ENCODE measurements at regions not wholly inside any gene's neighbourhood (a gene's known extent, or its start where the extent isn't known, plus 50 kb on each side); places are given as distances from the start of the nearest gene placed in this dataset.

- ATAC-seq (no peak), DNase-seq (no peak)
- no peaks in the 10 kb centered on the region for H3K9me3 ChIP-seq
- 56% methylated on average over 2 of the region's 2 CpGs for WGBS (ENCODE audit: insufficient coverage, low coverage, low lambda C conversion rate, missing lambda C conversion rate)
- TF ChIP-seq POLR2A (IDR thresholded peaks at IDR 0.05) (no peak), CTCF (IDR thresholded peaks at IDR 0.05) (no peak)
- no peak overlapping the region for H3K27ac ChIP-seq
- no peaks in the 10 kb centered on the region for H3K4me1 ChIP-seq
- H3K36me3 ChIP-seq = no peaks in the 10 kb centered on the region
- intact Hi-C loops (cut with DNase I) = no loop called here
- no peaks in the 10 kb centered on the region for H3K27me3 ChIP-seq
- no peak overlapping the region for H3K4me3 ChIP-seq
These were observed 1065.0 kb downstream of the EPHA7 start for GRCh38 chr6:92354270-92354829.

GRCh38 chr6:92352130-92352529, 1067.2 kb downstream of the EPHA7 start:
- no peaks in the 10 kb centered on the region for H3K9me3 ChIP-seq
- H3K27ac ChIP-seq = no peak overlapping the region
- ATAC-seq = no peak
- no peak overlapping the region for H3K4me3 ChIP-seq
- no peak for DNase-seq
- 77% methylated on average over 2 of the region's 2 CpGs for WGBS (ENCODE audit: insufficient coverage, low coverage, low lambda C conversion rate, missing lambda C conversion rate)
- H3K36me3 ChIP-seq = no peaks in the 10 kb centered on the region
- intact Hi-C loops (cut with DNase I) = no loop called here
- no peaks in the 10 kb centered on the region for H3K4me1 ChIP-seq
- H3K27me3 ChIP-seq = no peaks in the 10 kb centered on the region
- TF ChIP-seq POLR2A (IDR thresholded peaks at IDR 0.05) (no peak), CTCF (IDR thresholded peaks at IDR 0.05) (no peak)

- Histone ChIP-seq H3K36me3 (no peaks in the 10 kb centered on the region), H3K27ac (no peak overlapping the region), H3K9me3 (no peaks in the 10 kb centered on the region), H3K4me3 (no peak overlapping the region), H3K27me3 (no peaks in the 10 kb centered on the region), H3K4me1 (no peaks in the 10 kb centered on the region)
- no peak for ATAC-seq
- WGBS (ENCODE audit: insufficient coverage, low coverage, low lambda C conversion rate, missing lambda C conversion rate) = 57% methylated on average over 3 of the region's 3 CpGs
- intact Hi-C loops (cut with DNase I) = no loop called here
- no peak for TF ChIP-seq CTCF (IDR thresholded peaks at IDR 0.05)
- no peak for TF ChIP-seq POLR2A (IDR thresholded peaks at IDR 0.05)
- DNase-seq = no peak
These were observed 1078.2 kb downstream of the EPHA7 start for GRCh38 chr6:92341201-92341600.

- intact Hi-C loops (cut with DNase I) = no loop called here
- Histone ChIP-seq H3K9me3 (no peaks in the 10 kb centered on the region), H3K4me1 (no peaks in the 10 kb centered on the region), H3K27ac (no peak overlapping the region), H3K4me3 (no peak overlapping the region), H3K27me3 (no peaks in the 10 kb centered on the region), H3K36me3 (no peaks in the 10 kb centered on the region)
- no peak for DNase-seq
- no peak for ATAC-seq
- no peak for TF ChIP-seq CTCF (IDR thresholded peaks at IDR 0.05)
- TF ChIP-seq POLR2A (IDR thresholded peaks at IDR 0.05) = no peak
- 34% methylated on average over 4 of the region's 4 CpGs for WGBS (ENCODE audit: insufficient coverage, low coverage, low lambda C conversion rate, missing lambda C conversion rate)
These were observed 1079.3 kb downstream of the EPHA7 start for GRCh38 chr6:92339936-92340640.
